ENCODE measurements at regions not wholly inside any gene's neighbourhood (a gene's known extent, or its start where the extent isn't known, plus 50 kb on each side); places are given as distances from the start of the nearest gene placed in this dataset.

- Histone ChIP-seq H3K9me3 (no peaks in the 10 kb centered on the region), H3K4me1 (no peaks in the 10 kb centered on the region), H3K27ac (no peak overlapping the region), H3K36me3 (no peaks in the 10 kb centered on the region), H3K4me3 (no peak overlapping the region), H3K27me3 (no peaks in the 10 kb centered on the region)
- no peak for DNase-seq (ENCODE audit: low spot score in 2 of 2)
- TF ChIP-seq CTCF (IDR thresholded peaks at IDR 0.05) (no peak), EP300 (IDR thresholded peaks at IDR 0.05) (no peak), POLR2AphosphoS5 (IDR thresholded peaks at IDR 0.05) (no peak), POLR2A (IDR thresholded peaks at IDR 0.05) (no peak)
- 85% methylated on average over 1 of the region's 1 CpG for WGBS
Observed at GRCh38 chr14:106811162-106811561, 1284.8 kb downstream of the TMEM121 start.

- Histone ChIP-seq H3K9me3 (no peaks in the 10 kb centered on the region), H3K4me1 (no peaks in the 10 kb centered on the region), H3K27me3 (no peaks in the 10 kb centered on the region), H3K27ac (no peak overlapping the region), H3K4me3 (no peak overlapping the region), H3K36me3 (no peaks in the 10 kb centered on the region)
- DNase-seq (ENCODE audit: low spot score in 2 of 2) = no peak
- 93% methylated on average over 5 of the region's 37 CpGs for WGBS
- TF ChIP-seq POLR2AphosphoS5 (IDR thresholded peaks at IDR 0.05) (no peak), POLR2A (IDR thresholded peaks at IDR 0.05) (no peak), EP300 (IDR thresholded peaks at IDR 0.05) (no peak), CTCF (IDR thresholded peaks at IDR 0.05) (no peak)
Observed at GRCh38 chr14:106812788-106813476, 1286.5 kb downstream of the TMEM121 start.

DNA sequence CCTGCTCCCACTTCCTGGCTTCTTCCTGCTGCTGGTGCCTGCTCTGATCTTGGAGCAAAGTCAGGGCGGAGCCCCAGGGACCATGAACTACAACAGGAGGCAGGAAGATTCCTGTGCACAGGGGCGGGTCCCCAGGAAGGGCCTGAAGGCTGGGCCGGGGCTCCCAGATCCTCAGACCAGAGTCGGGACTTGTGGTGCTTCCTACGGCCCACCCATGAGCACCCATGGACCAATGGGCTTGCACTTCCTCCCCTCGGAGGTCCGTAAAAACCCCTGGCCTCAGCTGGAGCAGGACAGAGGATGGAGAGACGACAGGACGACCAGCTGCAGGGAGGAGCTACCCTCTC is 1287.1 kb downstream of the TMEM121 start:
- H3K27ac ChIP-seq = no peak overlapping the region
- H3K27me3 ChIP-seq = no peaks in the 10 kb centered on the region
- H3K9me3 ChIP-seq = no peaks in the 10 kb centered on the region
- no peaks in the 10 kb centered on the region for H3K4me1 ChIP-seq
- 83% methylated on average over 9 of the region's 9 CpGs for WGBS
- TF ChIP-seq EP300 (IDR thresholded peaks at IDR 0.05) = no peak
- no peak for TF ChIP-seq POLR2AphosphoS5 (IDR thresholded peaks at IDR 0.05)
- no peak for TF ChIP-seq POLR2A (IDR thresholded peaks at IDR 0.05)
- TF ChIP-seq CTCF (IDR thresholded peaks at IDR 0.05) = no peak
- no peaks in the 10 kb centered on the region for H3K36me3 ChIP-seq
- no peak for DNase-seq (ENCODE audit: low spot score in 2 of 2)
- no peak overlapping the region for H3K4me3 ChIP-seq

DNA sequence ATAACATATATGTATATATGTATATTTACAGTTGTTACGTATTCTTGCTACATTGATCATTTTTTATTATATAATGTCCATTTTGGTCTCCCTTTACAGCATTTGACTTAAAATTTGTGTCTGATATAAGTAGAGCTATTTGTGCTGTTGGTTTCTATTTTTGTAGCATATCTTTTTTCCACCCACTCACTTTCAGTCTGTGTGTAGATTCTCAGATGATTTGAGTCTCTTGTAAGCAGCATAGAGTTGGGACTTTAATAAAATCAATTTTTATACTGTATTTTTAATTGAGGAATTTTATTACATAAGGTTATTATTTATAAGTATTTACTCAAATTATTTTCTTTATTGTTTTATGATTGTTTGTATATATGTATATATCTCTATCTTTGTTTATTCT is 1293.7 kb downstream of the TMEM121 start:
- Histone ChIP-seq H3K4me3 (no peak overlapping the region), H3K36me3 (no peaks in the 10 kb centered on the region), H3K27me3 (no peaks in the 10 kb centered on the region), H3K9me3 (no peaks in the 10 kb centered on the region), H3K27ac (no peak overlapping the region), H3K4me1 (no peaks in the 10 kb centered on the region)
- WGBS = 91% methylated on average over 1 of the region's 1 CpG
- no peak for TF ChIP-seq CTCF (IDR thresholded peaks at IDR 0.05)
- no peak for TF ChIP-seq POLR2AphosphoS5 (IDR thresholded peaks at IDR 0.05)
- TF ChIP-seq POLR2A (IDR thresholded peaks at IDR 0.05) = no peak
- no peak for TF ChIP-seq EP300 (IDR thresholded peaks at IDR 0.05)
- no peak for DNase-seq (ENCODE audit: low spot score in 2 of 2)

DNA sequence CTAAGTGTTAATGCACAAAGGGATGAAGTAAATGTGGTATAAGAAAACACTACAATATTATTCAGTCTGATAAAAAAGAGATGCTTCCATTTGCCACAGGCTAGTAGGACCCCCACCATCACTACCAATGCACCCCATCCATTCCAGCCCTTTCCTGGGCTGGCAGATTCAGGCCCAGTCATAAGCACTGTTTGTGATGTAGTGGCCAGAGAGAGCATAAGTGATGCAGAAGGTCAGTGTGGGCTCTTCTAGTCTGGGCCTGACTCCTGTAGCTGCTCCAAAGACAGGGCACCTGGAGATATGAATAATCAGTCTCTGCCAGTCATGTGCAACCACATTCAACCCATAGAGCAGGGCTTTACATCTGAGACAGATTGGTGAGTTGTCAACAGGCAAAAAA is 1294.7 kb downstream of the TMEM121 start:
- TF ChIP-seq POLR2A (IDR thresholded peaks at IDR 0.05) (no peak), CTCF (IDR thresholded peaks at IDR 0.05) (no peak), EP300 (IDR thresholded peaks at IDR 0.05) (no peak), POLR2AphosphoS5 (IDR thresholded peaks at IDR 0.05) (no peak)
- no peak overlapping the region for H3K4me3 ChIP-seq
- DNase-seq (ENCODE audit: low spot score in 2 of 2) = no peak
- no peak overlapping the region for H3K27ac ChIP-seq
- H3K9me3 ChIP-seq = no peaks in the 10 kb centered on the region
- no peaks in the 10 kb centered on the region for H3K4me1 ChIP-seq
- H3K36me3 ChIP-seq = no peaks in the 10 kb centered on the region
- no peaks in the 10 kb centered on the region for H3K27me3 ChIP-seq
